ENCODE measurements at regions not wholly inside any gene's neighbourhood (a gene's known extent, or its start where the extent isn't known, plus 50 kb on each side); places are given as distances from the start of the nearest gene placed in this dataset.

DNA sequence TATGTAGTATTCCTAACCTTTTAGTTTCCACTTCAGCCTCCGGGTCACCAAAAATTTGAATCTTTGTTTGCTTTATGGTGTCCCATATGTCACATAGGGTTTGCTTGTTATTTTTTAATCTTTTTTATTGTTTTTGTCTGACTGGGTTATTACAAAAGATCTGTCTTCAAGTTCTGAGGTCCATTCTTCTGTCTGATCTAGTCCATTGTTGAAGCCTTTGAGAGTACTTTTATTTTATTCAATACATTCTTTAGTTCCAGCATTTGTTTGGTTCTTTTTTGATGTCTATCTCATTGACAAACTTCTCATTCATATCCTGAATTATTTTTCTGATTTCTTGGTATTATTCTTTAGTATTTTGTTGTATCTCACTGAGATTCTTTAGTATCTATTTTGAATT lies 99.8 kb downstream of the GPR65 start:
- WGBS, 2 experiments (ENCODE audit: extremely low coverage in 1 of 2, insufficient coverage in 1 of 2, insufficient read length in 1 of 2, insufficient replicate concordance in 2 of 2, low coverage in 1 of 2, low lambda C conversion rate in 2 of 2, missing lambda C conversion rate in 1 of 2), result 93% methylated on average over 1 of the region's 1 CpG; no CpG with 5 or more reads in 1 of the 2 experiments
- no peaks in the 10 kb centered on the region for H4K20me1 ChIP-seq (replicated peaks in 1 of 2; ENCODE audit: control insufficient read depth in 1 of 2, insufficient read depth in 2 of 2, low read length in 2 of 2)
- TF ChIP-seq NANOG (IDR thresholded peaks at IDR 0.05; ENCODE audit: insufficient read depth, low read depth, low read length, poor library complexity, severe bottlenecking), result no peak
- TF ChIP-seq KDM1A (IDR thresholded peaks at IDR 0.05; ENCODE audit: borderline replicate concordance, low read length), result no peak
- no peak for TF ChIP-seq TAF7 (optimal IDR thresholded peaks at IDR 0.05; ENCODE audit: borderline replicate concordance, low read depth, low read length)
- no peak for TF ChIP-seq SIX5 (IDR thresholded peaks at IDR 0.05; ENCODE audit: low read depth, low read length)
- no peak for TF ChIP-seq CREB1 (IDR thresholded peaks at IDR 0.05)
- TF ChIP-seq TAF1 (IDR thresholded peaks at IDR 0.05; ENCODE audit: low read depth, low read length), result no peak
- TF ChIP-seq MAFK (IDR thresholded peaks at IDR 0.05; ENCODE audit: low read depth, low read length), result no peak
- no peak for TF ChIP-seq EGR1 (IDR thresholded peaks at IDR 0.05; ENCODE audit: borderline replicate concordance, low read depth, low read length)
- no peak for TF ChIP-seq NRF1 (IDR thresholded peaks at IDR 0.05; ENCODE audit: low read depth, low read length)
- TF ChIP-seq TBP (IDR thresholded peaks at IDR 0.05; ENCODE audit: low read depth, low read length), result no peak
- no peak for TF ChIP-seq GABPA (IDR thresholded peaks at IDR 0.05; ENCODE audit: borderline replicate concordance, insufficient read depth, low read length)
- TF ChIP-seq SP2 (IDR thresholded peaks at IDR 0.05; ENCODE audit: low read length), result no peak
- TF ChIP-seq, protein P1, sequence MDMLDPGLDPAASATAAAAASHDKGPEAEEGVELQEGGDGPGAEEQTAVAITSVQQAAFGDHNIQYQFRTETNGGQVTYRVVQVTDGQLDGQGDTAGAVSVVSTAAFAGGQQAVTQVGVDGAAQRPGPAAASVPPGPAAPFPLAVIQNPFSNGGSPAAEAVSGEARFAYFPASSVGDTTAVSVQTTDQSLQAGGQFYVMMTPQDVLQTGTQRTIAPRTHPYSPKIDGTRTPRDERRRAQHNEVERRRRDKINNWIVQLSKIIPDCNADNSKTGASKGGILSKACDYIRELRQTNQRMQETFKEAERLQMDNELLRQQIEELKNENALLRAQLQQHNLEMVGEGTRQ (IDR thresholded peaks at IDR 0.05; ENCODE audit: low read length), result no peak
- TF ChIP-seq FOSL1 (IDR thresholded peaks at IDR 0.05; ENCODE audit: insufficient read depth, low read depth, low read length), result no peak
- no peak for TF ChIP-seq TEAD4 (IDR thresholded peaks at IDR 0.05; ENCODE audit: low read depth, low read length)
- no peak for TF ChIP-seq YY1 (IDR thresholded peaks at IDR 0.05; ENCODE audit: low read depth, low read length)

More for the DNA sequence above, 99.8 kb downstream of the GPR65 start:
- no peak overlapping the region for H4K91ac ChIP-seq (replicated peaks; ENCODE audit: insufficient read length, low read length)
- no peak overlapping the region for H3K23ac ChIP-seq (ENCODE audit: insufficient read length)
- no peak overlapping the region for H4K8ac ChIP-seq (ENCODE audit: extremely low read depth, insufficient read depth, low read length)
- H2BK20ac ChIP-seq (ENCODE audit: low read length), result no peak overlapping the region
- no peaks in the 10 kb centered on the region for H3K79me2 ChIP-seq (ENCODE audit: control insufficient read depth in 1 of 2, insufficient read depth in 2 of 2, low read length in 2 of 2)
- ChIA-PET POLR2A (ENCODE audit: partially characterized antibody) (no interaction called here), CTCF (ENCODE audit: partially characterized antibody) (no interaction called here)
- H3K9ac ChIP-seq (replicated peaks in 1 of 4; ENCODE audit: extremely low read depth in 1 of 4, low read depth in 3 of 4, low read length in 3 of 4), result no peak overlapping the region
- H3K36me3 ChIP-seq (ENCODE audit: control insufficient read depth in 2 of 4, insufficient read depth in 4 of 4, low read length in 3 of 4), result no peaks in the 10 kb centered on the region
- H3K4me2 ChIP-seq (ENCODE audit: insufficient read depth in 1 of 2, low read depth in 2 of 2, low read length in 2 of 2), result no peak overlapping the region
- no peak overlapping the region for H3K14ac ChIP-seq (ENCODE audit: insufficient read length)
- no peak overlapping the region for H2AK5ac ChIP-seq (ENCODE audit: low read depth, low read length)
- H2BK5ac ChIP-seq (ENCODE audit: low read depth, low read length), result no peak overlapping the region
- H3K4me3 ChIP-seq (ENCODE audit: extremely low read depth in 1 of 4, insufficient read depth in 2 of 4, low read depth in 3 of 4, low read length in 4 of 4), result no peak overlapping the region
- H4K5ac ChIP-seq (ENCODE audit: insufficient read length, low read depth, low read length), result no peak overlapping the region
- no peaks in the 10 kb centered on the region; the same call in 1 of the 2 replicates for H3K23me2 ChIP-seq (ENCODE audit: low read depth, low read length)
- no peak overlapping the region for H2AFZ ChIP-seq (ENCODE audit: low read length)
- H2BK120ac ChIP-seq (replicated peaks; ENCODE audit: low read depth, low read length), result no peak overlapping the region
- H3K27ac ChIP-seq (ENCODE audit: low read depth, low read length), result no peak overlapping the region
- no peak overlapping the region for H3K4ac ChIP-seq (replicated peaks; ENCODE audit: insufficient read length, low read depth, low read length)
- no peak overlapping the region for H3K56ac ChIP-seq (replicated peaks; ENCODE audit: insufficient read length, low read depth, low read length)
- no peak for DNase-seq (ENCODE audit: low read depth in 1 of 2, low spot score in 2 of 2)
- no peak overlapping the region for H2BK12ac ChIP-seq (ENCODE audit: low read depth, low read length)
- peaks cover 0 to 1% (median 0%) of the 10 kb centered on the region in 4 experiments; a peak in 1 of 7 replicates for H3K27me3 ChIP-seq (replicated peaks in 1 of 4; ENCODE audit: control insufficient read depth in 3 of 4, extremely low read depth in 1 of 4, insufficient read depth in 3 of 4, low read length in 3 of 4)
- no peaks in the 10 kb centered on the region for H3K79me1 ChIP-seq (ENCODE audit: low read depth, low read length)
- no peak for FAIRE-seq
- H3K18ac ChIP-seq (ENCODE audit: extremely low read depth, low read length), result no peak overlapping the region
- no peaks in the 10 kb centered on the region for H3K4me1 ChIP-seq (replicated peaks in 1 of 4; ENCODE audit: control insufficient read depth in 3 of 4, insufficient read depth in 4 of 4, low read length in 3 of 4)
- no peak overlapping the region for H2BK15ac ChIP-seq (ENCODE audit: low read length)
- no peaks in the 10 kb centered on the region; a peak in 1 of 4 replicates for H3K9me3 ChIP-seq (ENCODE audit: insufficient read depth in 2 of 2, low read depth in 1 of 2, low read length in 1 of 2)
